ENCODE measurements at regions not wholly inside any gene's neighbourhood (a gene's known extent, or its start where the extent isn't known, plus 50 kb on each side); places are given as distances from the start of the nearest gene placed in this dataset.
"Not testable (repeated sequence)": the region's sequence is repeated elsewhere in the genome, so short reads cannot be mapped to it uniquely, and the experiment has no call there.

GRCh38 chr1:230496451-230496850, 70.3 kb upstream of the PGBD5 start:
- no peak for DNase-seq (ENCODE audit: low spot score)
- intact Hi-C loops (cut with DNase I), result no loop called here

GRCh38 chr1:230495891-230496385, 69.8 kb upstream of the PGBD5 start:
- intact Hi-C loops (cut with DNase I), result no loop called here
- no peak for DNase-seq (ENCODE audit: low spot score)

- no peak for DNase-seq (ENCODE audit: low spot score)
- intact Hi-C loops (cut with DNase I), result no loop called here
Measured at GRCh38 chr1:230495076-230495475, 68.9 kb upstream of the PGBD5 start.

GRCh38 chr1:230494514-230494913, 68.4 kb upstream of the PGBD5 start:
- intact Hi-C loops (cut with DNase I), result no loop called here
- no peak for DNase-seq (ENCODE audit: low spot score)

DNA sequence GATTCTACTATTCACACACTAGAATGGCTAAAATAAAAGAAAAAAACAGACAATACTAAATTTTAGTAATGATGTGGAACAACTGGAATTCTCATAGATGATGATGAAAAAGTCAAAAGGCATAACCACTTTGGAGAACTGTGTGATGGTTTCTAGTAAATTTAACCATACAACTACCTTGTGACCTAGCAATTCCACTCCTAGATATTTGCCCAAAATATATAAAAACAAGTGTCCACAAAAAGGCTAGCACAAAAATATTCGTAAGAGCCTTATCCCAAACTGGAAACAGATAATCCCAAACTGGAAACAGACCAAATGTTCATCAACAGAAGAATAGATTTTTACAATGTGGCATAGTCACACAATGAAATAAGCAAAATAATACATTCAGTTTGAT, 67.9 kb upstream of the PGBD5 start:
- intact Hi-C loops (cut with DNase I), result no loop called here
- no peak for DNase-seq (ENCODE audit: low spot score)

DNA sequence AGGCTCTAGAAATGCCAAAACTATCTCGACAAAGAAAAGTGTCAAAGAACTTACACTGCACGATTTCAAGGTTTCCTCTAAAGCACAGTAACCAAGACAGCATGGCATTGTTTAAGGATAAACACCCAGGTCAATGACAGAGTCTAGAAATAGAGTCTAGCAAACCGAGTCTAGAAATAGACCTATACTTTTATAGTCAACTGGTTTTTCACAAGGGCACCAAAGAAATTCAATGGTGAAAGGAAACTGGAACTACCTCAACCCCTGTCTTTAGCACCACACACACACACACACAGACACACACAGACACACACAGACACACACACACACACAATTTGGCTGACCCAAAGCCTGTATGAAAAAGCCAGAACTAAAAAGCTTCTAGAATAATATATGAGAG, 67.1 kb upstream of the PGBD5 start:
- no peak for DNase-seq (ENCODE audit: low spot score)
- intact Hi-C loops (cut with DNase I), result no loop called here

GRCh38 chr1:230490436-230490835, 64.3 kb upstream of the PGBD5 start:
- no peak for DNase-seq (ENCODE audit: low spot score)
- intact Hi-C loops (cut with DNase I), result no loop called here

DNA sequence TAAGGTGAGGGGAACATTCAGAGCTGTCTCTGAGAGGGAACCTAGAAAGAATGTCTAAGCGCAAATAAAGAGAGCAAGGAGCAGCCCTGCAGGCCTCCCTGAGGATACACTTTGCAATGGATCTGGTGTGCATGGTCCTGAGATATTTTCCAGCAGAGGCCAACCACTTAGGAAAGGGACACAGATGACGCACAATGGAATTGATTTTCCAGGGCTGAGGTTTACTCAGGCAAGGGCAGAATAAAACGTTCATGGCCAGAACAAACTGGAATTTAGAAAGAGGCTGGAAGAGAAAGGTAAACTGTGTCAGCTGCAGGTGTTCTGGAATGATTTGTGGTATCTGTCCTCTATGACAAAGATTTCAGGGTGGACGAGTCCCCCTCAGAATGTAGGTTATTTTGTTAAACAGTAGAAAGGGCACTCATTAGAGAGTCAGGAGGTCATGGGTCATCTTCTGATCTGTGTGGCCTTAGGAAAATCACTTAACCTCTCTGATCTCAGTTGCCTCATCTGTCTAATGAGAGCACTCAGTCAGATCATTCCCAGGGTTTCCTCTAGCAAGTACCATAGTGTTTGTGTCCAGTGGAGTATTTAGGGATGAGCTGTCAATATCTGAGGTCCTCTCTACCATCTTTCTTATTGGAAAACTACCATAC, 61.8 kb upstream of the PGBD5 start:
- intact Hi-C loops (cut with DNase I), result no loop called here
- DNase-seq (ENCODE audit: low spot score), result no peak

DNA sequence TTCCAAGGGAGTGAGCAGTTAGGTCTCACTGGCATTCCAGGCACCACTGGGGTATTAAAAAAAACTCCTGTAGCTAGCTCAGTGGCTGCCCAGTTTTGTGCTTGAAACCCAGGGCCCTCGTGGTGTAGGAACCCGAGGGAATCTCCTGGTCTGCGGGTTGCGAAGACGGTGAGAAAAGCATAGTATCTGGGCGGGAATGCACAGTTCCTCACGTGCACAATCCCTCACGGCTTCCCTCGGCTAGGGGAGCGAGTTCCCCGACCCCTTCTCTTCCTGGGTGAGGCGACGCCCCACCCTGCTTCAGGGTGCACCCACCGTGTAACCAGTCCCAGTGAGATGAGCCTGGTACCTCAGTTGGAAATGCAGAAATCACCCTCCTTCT, 50.5 kb upstream of the PGBD5 start:
- intact Hi-C loops (cut with DNase I), result no loop called here
- no peak for DNase-seq (ENCODE audit: low spot score)

DNA sequence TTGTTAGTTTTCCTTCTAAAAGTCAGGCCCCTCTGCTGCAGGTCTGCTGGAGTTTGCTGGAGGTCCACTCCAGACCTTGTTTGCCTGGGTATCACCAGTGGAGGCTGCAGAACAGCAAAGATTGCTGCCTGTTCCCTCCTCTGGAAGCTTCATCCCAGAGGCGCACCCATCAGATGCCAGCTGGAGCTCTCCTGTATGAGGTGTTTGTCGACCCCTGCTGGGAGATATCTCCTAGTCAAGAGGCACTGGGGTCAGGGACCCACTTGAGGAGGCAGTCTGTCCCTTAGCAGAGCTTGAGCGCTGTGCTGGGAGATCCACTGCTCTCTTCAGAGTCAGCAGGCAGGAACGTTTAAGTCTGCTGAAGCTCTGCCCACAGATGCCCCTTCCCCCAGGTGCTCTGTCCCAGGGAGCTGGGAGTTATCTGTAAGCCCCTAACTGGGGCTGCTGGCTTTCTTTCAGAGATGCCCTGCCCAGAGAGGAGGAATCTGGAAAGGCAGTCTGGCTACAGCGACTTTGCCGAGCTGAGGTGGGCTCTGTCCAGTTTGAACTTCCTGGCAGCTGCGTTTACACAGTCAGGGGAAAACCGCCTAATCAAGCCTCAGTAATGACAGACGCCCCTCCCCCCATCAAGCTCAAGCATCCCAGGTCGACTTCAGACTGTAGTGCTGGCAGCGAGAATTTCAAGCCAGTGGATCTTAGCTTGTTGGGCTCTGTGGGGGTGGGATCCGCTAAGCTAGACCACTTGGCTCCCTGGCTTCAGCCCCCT, 49.9 kb upstream of the PGBD5 start:
- intact Hi-C loops (cut with DNase I); DNase-seq (ENCODE audit: low spot score): not testable (repeated sequence)
